HEK293 (cell line): ENCODE measurements at regions not wholly inside any gene's neighbourhood (a gene's known extent, or its start where the extent isn't known, plus 50 kb on each side); places are given as distances from the start of the nearest gene placed in this dataset.

Source experiments
- GLIS2 ChIP-seq: fragments of 450-650 bp; formaldehyde crosslinking; IDR thresholded peaks from 2 replicates; pipeline ENCODE4 v1.5.1; 2016; ENCODE audit warnings: missing biosample characterization, missing genetic modification characterization
- KLF16 ChIP-seq: fragments of 450-650 bp; formaldehyde crosslinking; IDR thresholded peaks from 2 replicates; pipeline ENCODE4 v1.5.1; 2017; ENCODE audit warnings: missing biosample characterization, missing genetic modification characterization
- SCRT1 ChIP-seq: fragments of 450-650 bp; formaldehyde crosslinking; IDR thresholded peaks from 2 replicates; pipeline ENCODE4 v1.5.1; 2016; ENCODE audit warnings: missing biosample characterization, missing genetic modification characterization, borderline replicate concordance
- SETDB1 ChIP-seq: IDR thresholded peaks from one replicate; pipeline ENCODE4 v1.6.1; 2017; ENCODE audit warnings: mild to moderate bottlenecking, low read length, moderate library complexity, mixed read lengths; ENCODE audit not compliant: insufficient read length
- ZBTB21 ChIP-seq: fragments of 450-650 bp; formaldehyde crosslinking; IDR thresholded peaks from 2 replicates; pipeline ENCODE4 v1.5.1; 2017; ENCODE audit warnings: missing biosample characterization, missing genetic modification characterization
- ZFP3 ChIP-seq: fragments of 450-650 bp; formaldehyde crosslinking; IDR thresholded peaks from 2 replicates; pipeline ENCODE4 v1.5.1; 2016; ENCODE audit warnings: low read depth, missing biosample characterization, missing genetic modification characterization
- ZNF776 ChIP-seq: fragments of 450-650 bp; formaldehyde crosslinking; IDR thresholded peaks from 2 replicates; pipeline ENCODE4 v1.5.0; 2017; ENCODE audit warnings: missing biosample characterization, missing genetic modification characterization, borderline replicate concordance
- TF ChIP-seq, protein P1 (sequence below): fragments of 450-650 bp; formaldehyde crosslinking; IDR thresholded peaks from 2 replicates; pipeline ENCODE4 v1.5.1; 2017; ENCODE audit warnings: missing biosample characterization, missing genetic modification characterization
- TF ChIP-seq, protein P2 (sequence below): fragments of 450-650 bp; formaldehyde crosslinking; IDR thresholded peaks from 2 replicates; pipeline ENCODE4 v1.5.1; 2016; ENCODE audit warnings: missing biosample characterization, missing genetic modification characterization
- TF ChIP-seq, protein P3 (sequence below): fragments of 450-650 bp; formaldehyde crosslinking; IDR thresholded peaks from 2 replicates; pipeline ENCODE4 v1.5.1; 2016; ENCODE audit warnings: missing biosample characterization, missing genetic modification characterization, borderline replicate concordance

DNA sequence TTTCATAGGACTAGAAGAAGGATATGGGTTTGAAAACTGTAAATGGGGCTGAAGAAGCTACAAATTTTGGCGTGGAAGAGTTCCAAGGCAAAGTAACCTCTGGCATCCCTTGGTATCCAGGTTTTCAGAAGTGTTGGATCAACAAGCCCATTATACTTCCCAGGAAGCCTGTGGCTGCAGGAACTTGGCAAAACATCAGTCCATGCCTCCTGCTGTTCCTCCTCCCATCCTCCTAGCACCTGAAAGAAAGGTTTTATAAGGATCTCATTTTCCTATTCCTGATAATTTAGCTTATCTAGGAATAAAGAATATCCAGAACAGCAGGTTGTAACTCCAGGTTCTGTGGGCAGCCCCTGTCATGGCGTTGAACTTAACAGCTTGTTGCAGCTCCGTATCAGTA, 72.5 kb upstream of the LPAR1 start:
- no peak for TF ChIP-seq KLF16 (tag by site-specific recombination)
- no peak for TF ChIP-seq ZNF776
- TF ChIP-seq ZBTB21 (tag by site-specific recombination): no peak
- TF ChIP-seq ZFP3: no peak
- TF ChIP-seq, protein P1, sequence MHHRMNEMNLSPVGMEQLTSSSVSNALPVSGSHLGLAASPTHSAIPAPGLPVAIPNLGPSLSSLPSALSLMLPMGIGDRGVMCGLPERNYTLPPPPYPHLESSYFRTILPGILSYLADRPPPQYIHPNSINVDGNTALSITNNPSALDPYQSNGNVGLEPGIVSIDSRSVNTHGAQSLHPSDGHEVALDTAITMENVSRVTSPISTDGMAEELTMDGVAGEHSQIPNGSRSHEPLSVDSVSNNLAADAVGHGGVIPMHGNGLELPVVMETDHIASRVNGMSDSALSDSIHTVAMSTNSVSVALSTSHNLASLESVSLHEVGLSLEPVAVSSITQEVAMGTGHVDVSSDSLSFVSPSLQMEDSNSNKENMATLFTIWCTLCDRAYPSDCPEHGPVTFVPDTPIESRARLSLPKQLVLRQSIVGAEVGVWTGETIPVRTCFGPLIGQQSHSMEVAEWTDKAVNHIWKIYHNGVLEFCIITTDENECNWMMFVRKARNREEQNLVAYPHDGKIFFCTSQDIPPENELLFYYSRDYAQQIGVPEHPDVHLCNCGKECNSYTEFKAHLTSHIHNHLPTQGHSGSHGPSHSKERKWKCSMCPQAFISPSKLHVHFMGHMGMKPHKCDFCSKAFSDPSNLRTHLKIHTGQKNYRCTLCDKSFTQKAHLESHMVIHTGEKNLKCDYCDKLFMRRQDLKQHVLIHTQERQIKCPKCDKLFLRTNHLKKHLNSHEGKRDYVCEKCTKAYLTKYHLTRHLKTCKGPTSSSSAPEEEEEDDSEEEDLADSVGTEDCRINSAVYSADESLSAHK (tag by site-specific recombination): no peak
- no peak for TF ChIP-seq SETDB1
- TF ChIP-seq, protein P2, sequence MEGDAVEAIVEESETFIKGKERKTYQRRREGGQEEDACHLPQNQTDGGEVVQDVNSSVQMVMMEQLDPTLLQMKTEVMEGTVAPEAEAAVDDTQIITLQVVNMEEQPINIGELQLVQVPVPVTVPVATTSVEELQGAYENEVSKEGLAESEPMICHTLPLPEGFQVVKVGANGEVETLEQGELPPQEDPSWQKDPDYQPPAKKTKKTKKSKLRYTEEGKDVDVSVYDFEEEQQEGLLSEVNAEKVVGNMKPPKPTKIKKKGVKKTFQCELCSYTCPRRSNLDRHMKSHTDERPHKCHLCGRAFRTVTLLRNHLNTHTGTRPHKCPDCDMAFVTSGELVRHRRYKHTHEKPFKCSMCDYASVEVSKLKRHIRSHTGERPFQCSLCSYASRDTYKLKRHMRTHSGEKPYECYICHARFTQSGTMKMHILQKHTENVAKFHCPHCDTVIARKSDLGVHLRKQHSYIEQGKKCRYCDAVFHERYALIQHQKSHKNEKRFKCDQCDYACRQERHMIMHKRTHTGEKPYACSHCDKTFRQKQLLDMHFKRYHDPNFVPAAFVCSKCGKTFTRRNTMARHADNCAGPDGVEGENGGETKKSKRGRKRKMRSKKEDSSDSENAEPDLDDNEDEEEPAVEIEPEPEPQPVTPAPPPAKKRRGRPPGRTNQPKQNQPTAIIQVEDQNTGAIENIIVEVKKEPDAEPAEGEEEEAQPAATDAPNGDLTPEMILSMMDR (tag by site-specific recombination): no peak
- no peak for TF ChIP-seq GLIS2 (tag by site-specific recombination)
- TF ChIP-seq, protein P3, sequence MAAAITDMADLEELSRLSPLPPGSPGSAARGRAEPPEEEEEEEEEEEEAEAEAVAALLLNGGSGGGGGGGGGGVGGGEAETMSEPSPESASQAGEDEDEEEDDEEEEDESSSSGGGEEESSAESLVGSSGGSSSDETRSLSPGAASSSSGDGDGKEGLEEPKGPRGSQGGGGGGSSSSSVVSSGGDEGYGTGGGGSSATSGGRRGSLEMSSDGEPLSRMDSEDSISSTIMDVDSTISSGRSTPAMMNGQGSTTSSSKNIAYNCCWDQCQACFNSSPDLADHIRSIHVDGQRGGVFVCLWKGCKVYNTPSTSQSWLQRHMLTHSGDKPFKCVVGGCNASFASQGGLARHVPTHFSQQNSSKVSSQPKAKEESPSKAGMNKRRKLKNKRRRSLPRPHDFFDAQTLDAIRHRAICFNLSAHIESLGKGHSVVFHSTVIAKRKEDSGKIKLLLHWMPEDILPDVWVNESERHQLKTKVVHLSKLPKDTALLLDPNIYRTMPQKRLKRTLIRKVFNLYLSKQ: no peak
- no peak for TF ChIP-seq SCRT1 (tag by site-specific recombination)
